22Rv1 (cell line): ENCODE measurements at regions not wholly inside any gene's neighbourhood (a gene's known extent, or its start where the extent isn't known, plus 50 kb on each side); places are given as distances from the start of the nearest gene placed in this dataset.

Experiments
- H3K27ac ChIP-seq: fragments of 450-650 bp; 2 replicates; pipeline ENCODE4 v1.5.1; 2017
- CTCF ChIP-seq: fragments of 450-650 bp; IDR thresholded peaks from 2 replicates; pipeline ENCODE4 v1.5.1; 2017; ENCODE audit warnings: mild to moderate bottlenecking
- ZFX ChIP-seq: fragments of 450-650 bp; IDR thresholded peaks from 2 replicates; pipeline ENCODE4 v1.6.1; 2017; ENCODE audit warnings: antibody characterized with exemption, borderline replicate concordance

GRCh38 chr16:85399583-85400284 lies 213.4 kb upstream of the GSE1 start:
- no peak for TF ChIP-seq ZFX
- H3K27ac ChIP-seq, result no peak overlapping the region

GRCh38 chr16:85400305-85401205 lies 212.6 kb upstream of the GSE1 start:
- no peak for TF ChIP-seq ZFX
- no peak for TF ChIP-seq CTCF
- H3K27ac ChIP-seq, result no peak overlapping the region

- H3K27ac ChIP-seq, result no peak overlapping the region
- TF ChIP-seq ZFX (no peak), CTCF (no peak)
Observed at GRCh38 chr16:85401370-85401916, 211.7 kb upstream of the GSE1 start.

GRCh38 chr16:85401917-85402766 lies 211.0 kb upstream of the GSE1 start:
- TF ChIP-seq ZFX (no peak), CTCF (no peak)
- H3K27ac ChIP-seq, result no peak overlapping the region

- no peak for TF ChIP-seq CTCF
- no peak for TF ChIP-seq ZFX
- no peak overlapping the region for H3K27ac ChIP-seq
Observed at GRCh38 chr16:85402910-85403692, 210.0 kb upstream of the GSE1 start.

GRCh38 chr16:85403693-85404092 lies 209.4 kb upstream of the GSE1 start:
- TF ChIP-seq CTCF, result no peak
- no peak for TF ChIP-seq ZFX

GRCh38 chr16:85412911-85413520 lies 200.1 kb upstream of the GSE1 start:
- TF ChIP-seq CTCF (no peak), ZFX (no peak)
- no peak overlapping the region for H3K27ac ChIP-seq

More at GRCh38 chr16:85403693-85404092, 209.4 kb upstream of the GSE1 start:
- H3K27ac ChIP-seq, result no peak overlapping the region
